ENCODE measurements at regions not wholly inside any gene's neighbourhood (a gene's known extent, or its start where the extent isn't known, plus 50 kb on each side); places are given as distances from the start of the nearest gene placed in this dataset.
A peak's percentile ranks its signal among the peaks of the same experiment; 100 is the strongest.

GRCh38 chr5:114221807-114222206, 140.1 kb upstream of the KCNN2 start:
- no peaks in the 10 kb centered on the region for H3K27me3 Mint-ChIP-seq (ENCODE audit: low read depth)
- no peak overlapping the region for H3K4me3 Mint-ChIP-seq
- CTCF ChIA-PET = interaction anchor here (0.6 kb wide), 1 partner anchor 573 kb away, joined by 3 read pairs; no protein-coding TSS in a partner anchor
- no peaks in the 10 kb centered on the region for H3K36me3 Mint-ChIP-seq (ENCODE audit: low read depth)
- no peak for DNase-seq
- no peak overlapping the region for H3K27ac Mint-ChIP-seq
- intact Hi-C loops (cut with micrococcal nuclease) = no loop called here
- peaks cover 12% of the 10 kb centered on the region for H3K9me3 Mint-ChIP-seq
- no peaks in the 10 kb centered on the region for H3K4me1 Mint-ChIP-seq (ENCODE audit: low read depth)

- H3K27ac Mint-ChIP-seq = no peak overlapping the region
- peaks cover 4% of the 10 kb centered on the region for H3K9me3 Mint-ChIP-seq
- H3K4me1 Mint-ChIP-seq (ENCODE audit: low read depth) = no peaks in the 10 kb centered on the region
- no peaks in the 10 kb centered on the region for H3K27me3 Mint-ChIP-seq (ENCODE audit: low read depth)
- no peaks in the 10 kb centered on the region for H3K36me3 Mint-ChIP-seq (ENCODE audit: low read depth)
- intact Hi-C loops (cut with micrococcal nuclease) = no loop called here
- no peak for DNase-seq
- no peak overlapping the region for H3K4me3 Mint-ChIP-seq
- CTCF ChIA-PET = no interaction called here
Observed at GRCh38 chr5:114223866-114224265, 138.0 kb upstream of the KCNN2 start.

- Mint-ChIP-seq H3K27me3 (ENCODE audit: low read depth) (no peaks in the 10 kb centered on the region), H3K27ac (no peak overlapping the region), H3K36me3 (ENCODE audit: low read depth) (no peaks in the 10 kb centered on the region), H3K4me3 (no peak overlapping the region), H3K9me3 (peaks cover 1% of the 10 kb centered on the region), H3K4me1 (ENCODE audit: low read depth) (no peaks in the 10 kb centered on the region)
- DNase-seq = peak; percentile 6
- intact Hi-C loops (cut with micrococcal nuclease) = no loop called here
- CTCF ChIA-PET = no interaction called here
Observed at GRCh38 chr5:114237766-114238165, 124.1 kb upstream of the KCNN2 start.

- H3K4me3 Mint-ChIP-seq = no peak overlapping the region
- H3K36me3 Mint-ChIP-seq (ENCODE audit: low read depth) = no peaks in the 10 kb centered on the region
- no peaks in the 10 kb centered on the region for H3K4me1 Mint-ChIP-seq (ENCODE audit: low read depth)
- no peak for DNase-seq
- no peaks in the 10 kb centered on the region for H3K27me3 Mint-ChIP-seq (ENCODE audit: low read depth)
- CTCF ChIA-PET = no interaction called here
- H3K9me3 Mint-ChIP-seq = peaks cover 1% of the 10 kb centered on the region
- H3K27ac Mint-ChIP-seq = no peak overlapping the region
- intact Hi-C loops (cut with micrococcal nuclease) = no loop called here
Observed at GRCh38 chr5:114238771-114239313, 123.0 kb upstream of the KCNN2 start.

GRCh38 chr5:114243281-114243971, 118.4 kb upstream of the KCNN2 start:
- intact Hi-C loops (cut with micrococcal nuclease) = no loop called here
- Mint-ChIP-seq H3K4me3 (no peak overlapping the region), H3K27me3 (ENCODE audit: low read depth) (no peaks in the 10 kb centered on the region), H3K4me1 (ENCODE audit: low read depth) (no peaks in the 10 kb centered on the region), H3K36me3 (ENCODE audit: low read depth) (no peaks in the 10 kb centered on the region), H3K9me3 (no peaks in the 10 kb centered on the region), H3K27ac (no peak overlapping the region)
- CTCF ChIA-PET = no interaction called here
- DNase-seq = no peak

- no peaks in the 10 kb centered on the region for H3K36me3 Mint-ChIP-seq (ENCODE audit: low read depth)
- DNase-seq = no peak
- intact Hi-C loops (cut with micrococcal nuclease) = no loop called here
- no peaks in the 10 kb centered on the region for H3K4me1 Mint-ChIP-seq (ENCODE audit: low read depth)
- H3K27me3 Mint-ChIP-seq (ENCODE audit: low read depth) = no peaks in the 10 kb centered on the region
- CTCF ChIA-PET = no interaction called here
- no peak overlapping the region for H3K4me3 Mint-ChIP-seq
- H3K9me3 Mint-ChIP-seq = no peaks in the 10 kb centered on the region
- no peak overlapping the region for H3K27ac Mint-ChIP-seq
Observed at GRCh38 chr5:114243972-114244317, 117.9 kb upstream of the KCNN2 start.

- H3K4me3 Mint-ChIP-seq = no peak overlapping the region
- intact Hi-C loops (cut with micrococcal nuclease) = no loop called here
- CTCF ChIA-PET = no interaction called here
- no peaks in the 10 kb centered on the region for H3K27me3 Mint-ChIP-seq (ENCODE audit: low read depth)
- no peak overlapping the region for H3K27ac Mint-ChIP-seq
- DNase-seq = no peak
- H3K36me3 Mint-ChIP-seq (ENCODE audit: low read depth) = no peaks in the 10 kb centered on the region
- no peaks in the 10 kb centered on the region for H3K9me3 Mint-ChIP-seq
- no peaks in the 10 kb centered on the region for H3K4me1 Mint-ChIP-seq (ENCODE audit: low read depth)
Observed at GRCh38 chr5:114249823-114250222, 112.0 kb upstream of the KCNN2 start.

GRCh38 chr5:114250536-114250935, 111.3 kb upstream of the KCNN2 start:
- intact Hi-C loops (cut with micrococcal nuclease) = no loop called here
- Mint-ChIP-seq H3K27me3 (ENCODE audit: low read depth) (no peaks in the 10 kb centered on the region), H3K4me1 (ENCODE audit: low read depth) (no peaks in the 10 kb centered on the region), H3K4me3 (no peak overlapping the region), H3K27ac (no peak overlapping the region), H3K36me3 (ENCODE audit: low read depth) (no peaks in the 10 kb centered on the region), H3K9me3 (peaks cover 1% of the 10 kb centered on the region)
- CTCF ChIA-PET = no interaction called here
- DNase-seq = no peak

GRCh38 chr5:114252226-114252625, 109.6 kb upstream of the KCNN2 start:
- CTCF ChIA-PET = no interaction called here
- H3K36me3 Mint-ChIP-seq (ENCODE audit: low read depth) = no peaks in the 10 kb centered on the region
- no peaks in the 10 kb centered on the region for H3K4me1 Mint-ChIP-seq (ENCODE audit: low read depth)
- peaks cover 1% of the 10 kb centered on the region for H3K9me3 Mint-ChIP-seq
- no peak for DNase-seq
- no peaks in the 10 kb centered on the region for H3K27me3 Mint-ChIP-seq (ENCODE audit: low read depth)
- no peak overlapping the region for H3K27ac Mint-ChIP-seq
- H3K4me3 Mint-ChIP-seq = no peak overlapping the region
- intact Hi-C loops (cut with micrococcal nuclease) = no loop called here

GRCh38 chr5:114255260-114255659, 106.6 kb upstream of the KCNN2 start:
- Mint-ChIP-seq H3K4me3 (no peak overlapping the region), H3K27me3 (ENCODE audit: low read depth) (no peaks in the 10 kb centered on the region), H3K36me3 (ENCODE audit: low read depth) (no peaks in the 10 kb centered on the region), H3K9me3 (peaks cover 1% of the 10 kb centered on the region), H3K4me1 (ENCODE audit: low read depth) (no peaks in the 10 kb centered on the region), H3K27ac (no peak overlapping the region)
- no peak for DNase-seq
- CTCF ChIA-PET = no interaction called here
- intact Hi-C loops (cut with micrococcal nuclease) = no loop called here

- CTCF ChIA-PET = interaction anchor here (0.6 kb wide), 1 partner anchor 49 kb away, joined by 5 read pairs; no protein-coding TSS in a partner anchor
- H3K36me3 Mint-ChIP-seq (ENCODE audit: low read depth) = no peaks in the 10 kb centered on the region
- no peaks in the 10 kb centered on the region for H3K9me3 Mint-ChIP-seq
- H3K27me3 Mint-ChIP-seq (ENCODE audit: low read depth) = no peaks in the 10 kb centered on the region
- intact Hi-C loops (cut with micrococcal nuclease) = no loop called here
- no peak overlapping the region for H3K27ac Mint-ChIP-seq
- no peak overlapping the region for H3K4me3 Mint-ChIP-seq
- no peaks in the 10 kb centered on the region for H3K4me1 Mint-ChIP-seq (ENCODE audit: low read depth)
- DNase-seq = no peak
Observed at GRCh38 chr5:114261989-114262388, 99.9 kb upstream of the KCNN2 start.

GRCh38 chr5:114265432-114266060, 96.3 kb upstream of the KCNN2 start:
- CTCF ChIA-PET = no interaction called here
- intact Hi-C loops (cut with micrococcal nuclease) = no loop called here
- Mint-ChIP-seq H3K9me3 (peaks cover 1% of the 10 kb centered on the region), H3K4me3 (no peak overlapping the region), H3K27me3 (ENCODE audit: low read depth) (no peaks in the 10 kb centered on the region), H3K4me1 (ENCODE audit: low read depth) (no peaks in the 10 kb centered on the region), H3K36me3 (ENCODE audit: low read depth) (no peaks in the 10 kb centered on the region), H3K27ac (no peak overlapping the region)
- no peak for DNase-seq

- DNase-seq = no peak
- H3K4me1 Mint-ChIP-seq (ENCODE audit: low read depth) = no peaks in the 10 kb centered on the region
- H3K36me3 Mint-ChIP-seq (ENCODE audit: low read depth) = no peaks in the 10 kb centered on the region
- peaks cover 1% of the 10 kb centered on the region for H3K9me3 Mint-ChIP-seq
- intact Hi-C loops (cut with micrococcal nuclease) = no loop called here
- no peaks in the 10 kb centered on the region for H3K27me3 Mint-ChIP-seq (ENCODE audit: low read depth)
- H3K27ac Mint-ChIP-seq = no peak overlapping the region
- no peak overlapping the region for H3K4me3 Mint-ChIP-seq
- CTCF ChIA-PET = no interaction called here
Observed at GRCh38 chr5:114266374-114266773, 95.5 kb upstream of the KCNN2 start.

Data from activated naive CD4-positive, alpha-beta T cell treated with anti-CD3 and anti-CD28 coated beads for 36 hours (primary cell).